Fibroblast of gingiva (primary cell): ENCODE measurements at regions not wholly inside any gene's neighbourhood (a gene's known extent, or its start where the extent isn't known, plus 50 kb on each side); places are given as distances from the start of the nearest gene placed in this dataset.

Experiments
- DNase-seq: peaks from one replicate; pipeline ENCODE4 v3.0.0-alpha.2; 2011; ENCODE audit warnings: low read depth

DNA sequence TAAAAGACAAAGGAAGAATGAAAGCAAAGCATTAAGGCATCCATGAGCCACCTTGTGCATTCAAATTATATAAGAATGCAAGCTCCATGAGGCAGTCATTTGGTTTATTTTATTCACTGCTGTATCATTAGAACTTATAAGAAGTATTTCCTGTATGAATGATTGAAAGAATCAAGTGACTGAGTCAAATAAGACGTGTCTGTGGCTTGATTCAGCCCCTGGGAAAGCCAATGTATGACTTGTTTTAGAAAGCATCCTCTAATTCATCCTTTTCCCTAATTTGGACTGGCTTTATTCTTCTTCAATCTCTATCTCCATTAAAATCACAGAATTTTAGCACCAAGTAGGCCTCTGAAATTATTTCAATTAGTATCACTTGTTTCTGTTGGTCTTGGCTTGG is 461.1 kb downstream of the LPIN1 start:
- DNase-seq: no peak

DNA sequence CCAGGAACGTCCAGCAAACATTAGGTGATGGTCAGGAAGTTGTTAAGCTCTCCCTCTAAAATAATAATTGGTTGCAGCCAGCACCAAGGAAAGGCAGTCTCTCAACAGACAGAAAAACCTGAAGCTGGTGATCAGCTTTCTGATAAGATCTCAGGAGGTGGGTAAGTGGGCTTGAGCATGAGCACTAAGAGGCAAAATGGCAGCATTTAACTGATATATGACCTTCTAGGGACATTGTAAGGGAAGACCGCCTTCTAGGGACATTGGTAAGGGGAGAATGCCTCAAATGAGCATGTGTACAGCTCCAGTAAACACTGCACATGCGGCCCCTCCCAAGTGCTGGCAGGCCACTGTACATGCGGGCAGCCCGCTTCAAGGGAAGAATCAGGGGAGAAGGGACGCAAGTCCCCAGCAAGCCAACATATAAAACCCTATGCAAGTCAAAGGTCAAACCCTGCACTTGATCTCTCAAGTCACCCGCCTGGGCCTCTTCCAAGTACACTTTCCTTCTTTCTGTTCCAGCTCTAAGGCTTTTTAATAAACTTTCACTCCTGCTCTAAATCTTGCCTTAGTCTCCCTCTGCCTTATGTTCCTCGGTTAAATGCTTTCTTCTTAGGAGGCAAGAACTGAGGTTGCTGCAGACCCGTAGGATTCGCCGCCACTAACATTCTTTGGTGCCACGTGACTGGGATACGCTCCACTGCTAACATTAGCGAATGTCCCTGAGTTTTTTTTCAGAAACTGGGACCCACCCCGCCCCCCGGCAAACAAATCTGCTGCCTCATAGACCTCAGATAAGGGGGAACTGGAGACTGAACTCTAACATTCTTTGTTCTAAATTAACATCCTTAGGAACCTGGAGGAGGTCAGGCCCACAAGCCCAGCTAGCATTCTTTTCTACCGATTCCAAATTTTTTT is 463.8 kb downstream of the LPIN1 start:
- DNase-seq: no peak

DNA sequence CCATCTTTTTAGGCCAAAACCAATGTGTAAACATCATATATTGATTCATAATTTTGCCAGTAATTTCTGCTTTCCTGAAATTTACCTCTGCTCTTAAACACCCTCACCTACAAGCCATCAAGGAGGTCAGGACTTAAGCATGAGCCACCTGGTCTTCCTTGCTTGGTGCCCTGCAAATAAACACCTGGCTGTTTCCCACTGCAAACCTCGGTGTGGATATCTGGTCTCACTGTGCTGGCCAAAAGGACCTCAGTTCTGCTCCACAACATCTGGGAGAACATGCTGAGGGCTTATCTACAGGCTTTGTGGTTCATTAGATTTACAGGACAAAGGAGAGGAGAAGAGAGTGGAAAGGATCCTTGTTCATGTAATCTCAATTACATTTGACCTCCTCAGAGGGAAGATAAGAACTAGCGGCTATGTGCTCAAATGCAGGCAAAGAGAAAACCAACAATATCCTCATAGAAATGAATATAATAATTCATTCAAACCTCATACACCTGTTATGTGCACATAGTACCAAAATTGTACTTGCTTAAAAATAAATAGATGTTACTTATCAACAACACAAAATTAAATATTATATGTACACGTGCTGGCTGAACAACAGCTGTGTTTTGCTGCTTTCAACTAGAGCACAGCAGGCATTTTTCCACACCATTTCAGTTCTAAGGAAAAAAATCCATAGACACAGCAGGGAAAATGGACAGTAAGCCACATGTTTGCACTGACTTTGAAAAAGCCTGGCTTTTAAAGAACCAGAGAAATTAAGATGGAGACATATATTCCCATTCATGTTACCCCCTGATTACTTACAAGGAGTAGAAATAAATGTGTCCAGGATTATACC is 465.1 kb downstream of the LPIN1 start:
- no peak for DNase-seq

DNA sequence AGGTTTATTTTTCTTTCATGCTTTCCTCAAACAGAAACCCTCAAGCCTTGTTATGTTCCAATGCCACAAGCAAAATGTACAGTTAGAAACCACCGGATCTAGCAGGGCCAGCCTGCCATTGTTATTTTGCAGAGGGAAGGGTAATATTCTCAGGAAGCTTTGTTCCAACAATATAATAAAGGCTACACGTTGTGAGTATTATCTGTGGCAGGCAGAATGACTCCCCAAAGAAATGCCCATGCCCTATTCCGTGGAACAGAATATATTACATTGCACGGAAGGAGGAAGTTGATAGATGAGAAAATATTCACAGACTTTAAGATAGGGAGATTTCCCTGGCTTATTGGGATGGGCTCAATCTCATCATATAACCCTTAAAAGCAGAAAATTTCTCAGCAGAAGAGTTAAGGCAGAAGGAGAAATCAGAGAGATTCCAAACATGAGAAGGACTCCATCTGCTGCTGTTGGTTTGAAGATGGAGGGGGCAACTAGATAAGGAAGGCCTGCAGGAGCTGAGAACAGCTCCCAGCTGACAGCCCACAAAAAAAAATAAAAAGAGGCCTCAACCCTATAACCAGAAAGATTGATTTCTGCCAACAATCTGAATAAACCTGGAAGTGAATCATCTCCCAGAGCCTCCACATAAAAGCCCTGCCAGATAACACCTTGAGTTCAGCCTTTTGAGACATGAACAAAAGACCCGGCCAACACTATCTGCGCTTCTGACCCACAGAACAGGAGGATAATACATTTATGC is 466.6 kb downstream of the LPIN1 start:
- DNase-seq: no peak

DNA sequence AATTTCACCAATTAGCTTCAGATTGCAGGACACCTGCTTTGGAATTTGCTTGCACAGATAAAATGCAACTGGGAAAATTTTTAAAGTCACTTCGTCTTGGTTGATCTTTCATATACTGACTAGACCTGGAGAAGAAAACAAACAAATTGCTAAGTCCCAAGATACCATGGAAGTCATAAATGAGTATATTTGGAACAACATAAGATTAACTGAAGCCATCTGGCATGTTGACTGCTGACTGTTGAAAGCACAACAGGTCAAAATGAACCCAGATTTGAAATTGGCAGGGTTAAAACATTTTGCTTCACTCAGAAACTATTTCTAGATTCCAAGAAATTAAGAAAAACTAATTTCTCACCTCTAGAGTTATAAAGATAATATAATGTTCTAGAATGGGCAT is 470.7 kb downstream of the LPIN1 start:
- no peak for DNase-seq

DNA sequence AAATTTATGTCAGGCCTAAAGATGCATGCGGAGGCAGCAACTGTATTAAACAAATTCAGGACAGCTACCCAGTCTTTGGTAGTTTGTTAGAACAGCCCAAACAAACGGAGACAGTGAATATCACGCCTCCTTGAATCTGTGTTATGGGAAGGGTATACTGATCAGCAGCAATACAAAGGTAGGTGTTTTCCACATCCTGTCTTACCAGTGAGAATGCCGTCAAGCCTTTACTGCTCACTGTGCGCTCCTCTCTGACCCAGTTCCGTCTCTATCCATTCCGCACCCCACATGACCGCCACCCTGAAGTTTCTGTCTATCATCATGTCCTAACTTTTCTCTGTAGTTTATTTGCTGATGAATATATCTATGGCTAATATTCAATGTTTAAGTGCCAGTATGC is 473.3 kb downstream of the LPIN1 start:
- DNase-seq: no peak

DNA sequence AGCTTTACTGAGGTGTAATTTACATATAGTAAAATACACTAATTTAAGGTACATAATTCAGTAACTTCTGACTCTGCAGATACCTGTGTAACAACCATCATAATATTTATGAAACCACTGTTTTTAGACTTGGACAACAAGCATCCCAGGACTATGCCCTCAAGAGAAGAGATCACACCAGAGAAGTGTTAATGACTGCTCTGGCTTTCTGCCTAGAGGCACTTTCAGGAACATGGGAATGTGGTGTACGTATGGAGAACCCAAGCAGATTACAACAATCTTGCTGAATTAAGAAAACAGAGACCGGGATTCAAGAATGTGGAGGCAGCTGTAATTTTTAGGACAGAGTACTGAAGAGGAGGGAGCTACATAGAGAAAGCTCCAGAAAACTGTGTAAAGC is 475.2 kb downstream of the LPIN1 start:
- no peak for DNase-seq

DNA sequence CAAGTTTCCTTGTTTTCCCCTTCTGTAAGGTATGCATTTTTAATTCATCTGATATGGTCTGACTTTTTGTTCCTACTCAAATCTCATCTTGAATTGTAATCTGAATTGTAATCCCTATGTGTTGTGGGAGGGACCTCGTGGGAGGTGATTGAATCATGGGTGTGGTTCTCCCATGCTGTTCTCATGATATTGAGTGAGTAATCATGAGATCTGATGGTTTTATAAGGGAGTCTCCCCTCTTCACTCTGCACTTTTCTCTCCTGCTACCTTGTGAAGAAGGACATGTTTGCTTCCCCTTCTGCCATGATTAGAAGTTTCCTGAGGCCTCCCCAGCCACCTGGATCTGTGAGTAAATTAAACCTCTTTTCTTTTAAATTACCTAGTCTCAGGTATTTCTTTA is 476.1 kb downstream of the LPIN1 start:
- DNase-seq: no peak

DNA sequence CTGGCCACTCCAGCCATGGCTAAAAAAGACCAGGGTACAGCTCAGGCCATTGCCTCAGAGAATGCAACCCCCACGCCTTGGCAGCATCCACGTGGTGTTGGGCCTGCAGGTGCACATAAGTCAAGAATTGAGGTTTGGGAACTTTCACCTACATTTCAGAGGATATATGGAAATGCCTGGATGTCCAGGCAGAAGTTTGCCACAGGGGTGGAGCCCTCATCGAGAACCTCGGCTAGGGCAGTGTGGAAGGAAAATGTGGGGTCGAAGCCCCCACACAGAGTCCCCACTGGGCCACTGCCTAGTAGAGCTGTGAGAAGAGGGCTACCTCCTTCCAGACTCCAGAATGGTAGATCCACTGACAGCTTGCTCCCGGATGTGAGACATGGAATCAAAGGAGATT is 477.3 kb downstream of the LPIN1 start:
- no peak for DNase-seq

DNA sequence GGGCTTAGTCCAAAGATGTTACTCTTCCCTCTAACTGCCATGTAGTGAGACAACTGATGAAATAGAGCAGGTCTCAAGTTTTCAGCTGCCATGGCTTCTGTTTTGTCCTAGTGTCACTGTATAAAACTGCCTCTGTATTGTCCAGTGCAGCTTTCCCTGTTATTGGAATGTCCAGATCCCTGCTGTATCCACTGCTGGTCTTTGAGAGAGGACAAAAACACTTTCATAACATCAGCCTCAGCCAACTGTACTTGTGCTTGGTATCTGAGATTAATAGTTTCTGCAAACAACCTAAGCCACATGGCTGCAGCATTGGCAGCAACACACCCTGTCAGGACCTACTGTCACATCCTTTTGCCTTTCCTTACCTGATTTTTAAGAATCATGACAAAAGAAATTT is 480.2 kb downstream of the LPIN1 start:
- no peak for DNase-seq

DNA sequence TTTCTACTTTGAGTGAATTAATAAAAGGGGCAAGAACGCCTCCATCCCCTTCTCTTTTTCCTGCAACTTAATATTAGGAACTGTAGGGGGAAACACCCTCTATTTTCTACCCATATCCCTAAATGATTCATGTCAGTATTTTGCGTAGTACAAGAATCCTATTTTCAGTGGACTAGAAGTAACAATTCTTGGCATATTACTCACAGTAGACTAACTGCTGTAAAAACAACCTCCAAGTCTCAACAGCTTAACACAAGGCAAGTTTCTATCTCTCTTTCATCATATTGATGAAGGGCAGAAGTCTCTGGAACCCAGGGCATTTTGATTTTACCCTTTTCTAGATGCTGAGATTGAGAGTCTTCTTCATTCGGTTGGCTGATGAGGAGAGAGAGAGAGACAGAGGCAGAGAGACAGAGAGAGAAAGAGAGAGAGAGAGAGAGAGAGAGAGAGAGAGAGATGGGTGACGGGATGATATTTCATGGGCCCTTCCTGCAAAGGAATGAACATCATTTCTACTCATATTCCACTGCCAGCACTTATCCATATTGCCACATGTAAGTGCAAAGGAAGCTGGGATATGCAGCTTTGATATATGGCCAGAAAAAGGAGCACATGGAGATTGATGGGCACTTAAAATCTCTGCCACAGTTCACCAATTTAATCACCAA is 481.6 kb downstream of the LPIN1 start:
- peak; percentile 47 for DNase-seq

DNA sequence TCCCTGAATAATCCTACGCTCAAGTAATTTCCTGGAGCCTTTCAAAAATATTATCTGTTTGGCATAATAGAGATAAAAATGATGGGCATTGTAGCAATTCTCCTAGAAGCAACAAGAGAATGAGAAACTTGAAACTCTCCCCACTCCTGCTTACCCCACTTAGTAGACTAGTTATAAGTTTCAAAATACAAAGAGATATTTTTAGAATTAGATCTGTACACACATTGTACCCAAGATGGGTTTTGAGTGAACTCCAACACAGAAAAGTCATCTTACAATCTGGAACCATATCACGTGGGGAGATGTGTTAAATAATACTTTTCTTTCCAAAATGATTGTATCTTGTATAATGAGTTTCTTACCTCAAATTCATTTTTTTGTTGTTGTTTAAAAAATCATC is 484.9 kb downstream of the LPIN1 start:
- DNase-seq: peak; percentile 53

DNA sequence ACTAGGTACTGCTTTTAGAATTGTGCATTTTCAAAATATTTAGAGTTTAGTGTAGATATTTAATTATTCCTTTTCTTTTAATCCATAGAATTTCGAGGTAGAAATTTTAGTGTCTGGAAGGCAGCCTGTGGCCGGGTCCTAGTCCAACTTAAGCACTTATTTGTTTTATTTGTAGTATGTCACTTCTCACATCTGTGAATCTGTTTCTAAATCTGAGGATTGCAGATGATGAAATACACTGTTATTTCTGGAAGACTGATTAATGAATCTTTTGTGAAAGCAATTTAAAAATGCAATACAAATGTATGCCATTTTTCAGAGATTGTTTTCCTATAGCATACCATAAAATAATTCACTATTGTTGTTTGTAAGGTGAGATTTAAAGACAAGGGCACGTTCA is 483.9 kb upstream of the TRIB2 start:
- DNase-seq: peak; percentile 54

DNA sequence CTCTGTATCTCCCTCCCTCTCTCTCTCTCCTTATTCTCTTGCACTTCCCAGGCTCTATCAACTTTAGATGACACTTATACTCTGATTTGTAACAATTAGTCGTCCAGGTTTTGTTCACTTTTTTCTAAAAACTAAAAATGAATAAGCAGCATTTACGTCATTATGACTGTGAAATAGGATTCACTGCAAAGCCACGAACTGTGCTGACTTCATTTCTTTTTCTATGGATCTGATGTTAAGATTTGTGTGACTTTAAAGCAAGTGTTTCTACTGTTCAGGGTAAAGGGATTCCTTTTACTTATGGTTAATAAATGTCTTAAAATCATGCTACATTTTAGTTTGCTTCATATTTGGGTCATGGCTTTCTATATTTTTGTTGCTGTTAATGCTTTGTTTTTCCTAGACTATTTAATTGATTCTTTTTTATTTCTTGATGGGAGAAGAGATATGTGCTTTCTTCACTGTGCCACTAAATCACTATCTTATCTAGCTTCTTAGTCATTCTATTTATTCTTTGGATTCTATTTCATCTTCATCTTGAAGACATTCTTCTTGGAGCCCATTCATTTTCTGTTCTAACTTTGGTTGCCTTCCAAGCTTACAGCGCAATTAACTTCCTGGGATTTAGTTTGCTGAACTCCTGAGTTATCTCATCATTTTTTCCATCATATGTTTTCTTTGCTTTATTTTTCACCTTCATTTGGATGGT is 480.4 kb upstream of the TRIB2 start:
- no peak for DNase-seq

DNA sequence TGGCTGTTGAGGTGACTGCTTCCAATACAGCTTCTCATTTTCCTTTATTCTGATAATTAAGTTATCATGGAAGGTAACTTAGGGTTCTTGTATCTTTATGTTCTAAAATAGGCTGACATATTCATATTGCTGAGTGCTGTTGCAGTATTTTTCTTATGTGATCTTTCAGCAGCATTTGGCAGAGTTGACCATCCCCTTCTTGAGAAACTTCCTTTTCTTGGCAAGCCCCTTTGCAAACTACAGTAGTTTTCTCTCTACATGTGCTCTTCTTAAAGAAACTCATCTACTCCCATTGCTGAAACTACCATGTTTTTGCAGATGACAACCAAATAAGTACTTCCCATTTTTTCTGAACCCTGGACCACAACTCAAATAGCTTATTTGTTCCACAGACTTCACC is 476.5 kb upstream of the TRIB2 start:
- DNase-seq: peak; percentile 24

DNA sequence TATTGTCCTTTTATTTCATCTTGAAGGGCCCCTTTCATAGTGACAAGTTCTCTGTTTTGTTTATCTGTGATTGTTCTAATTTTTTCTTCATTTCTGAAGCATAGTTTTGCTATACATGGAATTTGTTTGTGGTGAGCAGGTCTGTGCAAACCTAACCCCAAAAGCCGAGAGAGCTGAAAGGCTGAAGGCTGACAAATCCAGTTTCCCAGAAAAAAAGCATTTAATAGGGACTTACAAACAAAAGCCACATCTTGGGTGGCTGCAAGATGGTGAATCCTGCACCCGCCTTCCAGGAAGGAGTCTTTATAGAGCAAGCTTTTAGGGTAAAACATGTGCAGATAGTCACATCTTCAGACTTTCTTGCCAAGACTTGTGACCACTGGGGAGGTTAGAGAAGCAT is 473.4 kb upstream of the TRIB2 start:
- no peak for DNase-seq

DNA sequence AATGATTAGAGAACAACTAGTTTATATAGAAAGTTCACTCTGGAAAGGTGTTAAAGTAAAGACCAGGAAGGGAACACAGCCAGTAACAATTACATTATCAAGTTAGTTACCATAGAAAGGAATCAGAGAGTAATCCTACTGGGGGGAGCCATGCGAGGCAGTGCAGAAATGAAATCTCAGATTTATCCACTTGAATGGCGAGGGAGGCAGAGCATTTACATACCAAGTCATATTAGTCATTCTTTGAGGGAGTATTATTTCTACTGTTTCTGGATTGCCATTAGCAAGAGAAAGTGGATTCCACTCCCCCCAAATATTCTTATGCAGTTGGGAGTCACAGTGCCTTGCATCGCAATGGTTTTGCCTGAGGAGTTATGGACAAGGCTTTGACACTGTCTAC is 472.7 kb upstream of the TRIB2 start:
- no peak for DNase-seq

DNA sequence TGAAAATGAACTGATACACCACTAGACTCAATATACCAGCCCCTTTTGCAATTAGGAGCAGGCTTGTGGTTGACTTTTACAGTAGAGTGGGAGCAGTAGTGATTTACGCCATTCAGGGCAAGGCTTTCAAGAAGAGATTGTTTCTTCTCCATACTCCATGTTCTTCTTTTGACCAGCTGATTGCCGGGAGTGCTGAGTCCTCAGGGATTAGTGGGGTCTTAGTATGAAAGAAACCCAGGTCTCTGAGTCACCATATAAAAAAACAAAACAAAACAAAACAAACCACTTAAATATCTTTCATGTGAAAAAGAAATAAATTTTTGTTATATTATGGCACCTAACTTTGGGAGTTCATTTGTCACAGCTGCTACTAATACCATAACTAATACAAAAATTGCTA is 465.6 kb upstream of the TRIB2 start:
- no peak for DNase-seq

DNA sequence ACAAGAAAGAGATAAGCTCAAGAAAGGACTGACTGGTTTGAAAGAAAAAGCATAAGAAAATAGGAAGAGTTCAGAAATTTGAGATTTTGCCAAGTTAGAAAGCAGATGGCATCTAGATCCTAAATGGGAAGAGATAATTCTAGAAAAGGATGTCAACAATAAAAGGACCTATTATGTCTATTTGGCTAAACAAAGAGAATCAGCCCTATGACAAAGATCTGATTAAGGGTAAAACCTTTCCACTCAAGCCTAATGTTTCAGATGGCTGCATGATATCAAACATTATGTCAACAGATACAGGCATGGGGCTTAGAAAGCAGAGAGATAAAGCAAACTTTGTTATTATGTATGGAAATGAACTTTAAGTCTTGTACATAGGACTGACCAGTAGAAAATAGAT is 465.0 kb upstream of the TRIB2 start:
- DNase-seq: no peak

DNA sequence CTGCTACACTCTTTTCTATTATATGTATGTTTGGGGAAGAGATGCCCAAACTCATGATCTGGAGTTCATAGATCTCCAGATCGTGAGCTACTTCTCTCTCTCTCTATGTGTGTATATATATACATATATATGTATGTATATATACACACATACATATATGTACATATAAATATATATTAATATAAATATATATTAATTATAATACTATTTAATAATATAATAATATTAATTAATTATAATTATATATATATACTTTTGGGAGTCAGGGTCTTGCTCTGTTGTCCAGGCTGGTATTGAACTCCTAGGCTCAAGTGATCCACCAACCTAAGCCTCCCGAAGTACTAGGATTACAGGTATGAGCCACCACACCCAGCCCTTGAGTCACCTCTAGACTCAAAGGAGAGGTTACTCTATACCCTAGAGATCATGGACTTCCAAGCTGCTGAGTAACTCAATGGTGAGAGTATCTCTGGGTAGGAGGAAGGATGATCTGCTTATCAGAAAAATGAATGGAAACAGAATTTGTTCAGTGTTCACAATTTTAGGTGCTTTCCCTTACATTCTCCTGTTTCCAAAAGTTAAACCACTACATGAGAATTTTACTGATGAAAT is 463.5 kb upstream of the TRIB2 start:
- no peak for DNase-seq

DNA sequence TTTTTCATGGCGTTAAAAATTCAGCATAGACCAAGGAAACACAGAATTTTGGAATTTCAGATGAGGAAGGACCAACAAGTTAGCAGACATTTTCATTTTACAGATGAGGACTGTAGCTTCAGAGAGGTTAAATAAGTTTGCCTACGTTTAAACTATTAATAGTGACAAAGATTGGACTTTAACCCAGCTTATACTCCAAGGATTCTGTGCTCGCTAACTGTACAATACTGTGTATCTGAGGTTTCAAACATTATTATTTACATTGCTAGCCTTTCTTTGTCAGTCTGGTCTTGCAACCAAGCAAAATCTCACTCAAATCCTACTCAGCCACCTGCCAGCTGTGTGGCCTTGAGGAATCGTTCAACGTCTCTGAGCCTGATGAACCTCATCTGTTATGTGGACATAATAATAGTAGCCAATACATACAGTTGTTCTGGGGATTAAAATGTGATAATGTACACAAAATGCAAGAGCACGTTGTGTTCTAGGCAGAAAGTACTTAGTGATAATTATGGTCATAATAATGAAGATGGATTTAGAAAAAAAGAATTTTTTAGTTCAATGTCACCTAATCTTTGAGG is 462.4 kb upstream of the TRIB2 start:
- DNase-seq: no peak
